HG03196 (cell line): ENCODE measurements at regions not wholly inside any gene's neighbourhood (a gene's known extent, or its start where the extent isn't known, plus 50 kb on each side); places are given as distances from the start of the nearest gene placed in this dataset.

Source experiments
- ATAC-seq: cut with Tn5 transposase; IDR thresholded peaks from one replicate; pipeline ENCODE4 v1.9.1; 2021; ENCODE audit not compliant: unreplicated experiment

- ATAC-seq: no peak
These were observed 177.0 kb upstream of the PRDM1 start for GRCh38 chr6:105909106-105909505.

GRCh38 chr6:105907991-105908390, 178.1 kb upstream of the PRDM1 start:
- ATAC-seq: no peak

GRCh38 chr6:105907301-105907700, 178.8 kb upstream of the PRDM1 start:
- ATAC-seq: no peak

GRCh38 chr6:105902401-105903031, 183.6 kb upstream of the PRDM1 start:
- no peak for ATAC-seq

GRCh38 chr6:105901583-105901982, 184.6 kb upstream of the PRDM1 start:
- no peak for ATAC-seq

GRCh38 chr6:105900125-105900937, 185.8 kb upstream of the PRDM1 start:
- no peak for ATAC-seq

- ATAC-seq: no peak
These were observed 187.8 kb upstream of the PRDM1 start for GRCh38 chr6:105898286-105898685.

GRCh38 chr6:105897131-105897530, 189.0 kb upstream of the PRDM1 start:
- ATAC-seq: no peak

- ATAC-seq: no peak
These were observed 189.4 kb upstream of the PRDM1 start for GRCh38 chr6:105896821-105897095.

- no peak for ATAC-seq
These were observed 189.9 kb upstream of the PRDM1 start for GRCh38 chr6:105896052-105896820.

- no peak for ATAC-seq
These were observed 191.6 kb upstream of the PRDM1 start for GRCh38 chr6:105894556-105894955.

GRCh38 chr6:105893741-105894140, 192.4 kb upstream of the PRDM1 start:
- no peak for ATAC-seq

GRCh38 chr6:105892577-105893262, 193.4 kb upstream of the PRDM1 start:
- ATAC-seq: peak; percentile 82

GRCh38 chr6:105890521-105891244, 195.5 kb upstream of the PRDM1 start:
- ATAC-seq: no peak

- ATAC-seq: no peak
These were observed 196.2 kb upstream of the PRDM1 start for GRCh38 chr6:105889902-105890301.

GRCh38 chr6:105886814-105887544, 199.2 kb upstream of the PRDM1 start:
- ATAC-seq: no peak

- no peak for ATAC-seq
These were observed 199.9 kb upstream of the PRDM1 start for GRCh38 chr6:105886066-105886813.

GRCh38 chr6:105884426-105884825, 201.7 kb upstream of the PRDM1 start:
- no peak for ATAC-seq

- ATAC-seq: no peak
These were observed 202.1 kb upstream of the PRDM1 start for GRCh38 chr6:105884011-105884410.
